IMR-90 (cell line): ENCODE measurements at regions not wholly inside any gene's neighbourhood (a gene's known extent, or its start where the extent isn't known, plus 50 kb on each side); places are given as distances from the start of the nearest gene placed in this dataset.

Experiments
- BHLHE40 ChIP-seq: fragments of 150-350 bp; IDR thresholded peaks from 2 replicates; pipeline ENCODE4 v1.6.1; 2016; ENCODE audit warnings: mild to moderate bottlenecking, low read depth, low read length
- CEBPB ChIP-seq: IDR thresholded peaks from 2 replicates; pipeline ENCODE4 v1.6.1; 2012; ENCODE audit warnings: low read depth, low read length, improper control_type of control experiment
- CTCF ChIP-seq: conservative IDR thresholded peaks from 2 replicates; pipeline ENCODE4 v1.5.1; 2012; ENCODE audit warnings: mild to moderate bottlenecking, low read depth, low read length, improper control_type of control experiment
- ELK1 ChIP-seq: fragments of 150-350 bp; IDR thresholded peaks from 2 replicates; pipeline ENCODE4 v1.6.1; 2016; ENCODE audit warnings: low read depth, mild to moderate bottlenecking, low read length, moderate library complexity, borderline replicate concordance
- MAFK ChIP-seq: IDR thresholded peaks from 2 replicates; pipeline ENCODE4 v1.6.1; 2012; ENCODE audit warnings: low read depth, low read length, improper control_type of control experiment
- MAZ ChIP-seq: IDR thresholded peaks from 2 replicates; pipeline ENCODE4 v1.6.1; 2012; ENCODE audit warnings: low read depth, mild to moderate bottlenecking, low read length, improper control_type of control experiment, moderate library complexity, borderline replicate concordance
- MXI1 ChIP-seq: IDR thresholded peaks from 2 replicates; pipeline ENCODE4 v1.6.1; 2012; ENCODE audit warnings: low read depth, mild to moderate bottlenecking, low read length, moderate library complexity, borderline replicate concordance
- NFE2L2 ChIP-seq: fragments of 150-350 bp; IDR thresholded peaks from 2 replicates; pipeline ENCODE4 v1.6.1; 2016; ENCODE audit warnings: low read depth, mild to moderate bottlenecking, low read length
- POLR2A ChIP-seq: IDR thresholded peaks from 2 replicates; pipeline ENCODE4 v1.6.1; 2012; ENCODE audit warnings: mild to moderate bottlenecking, low read depth, low read length
- RAD21 ChIP-seq: IDR thresholded peaks from 2 replicates; pipeline ENCODE4 v1.6.1; 2012; ENCODE audit warnings: low read length, improper control_type of control experiment
- RCOR1 ChIP-seq: IDR thresholded peaks from 2 replicates; pipeline ENCODE4 v1.6.1; 2012; ENCODE audit warnings: mild to moderate bottlenecking, low read length, improper control_type of control experiment; ENCODE audit not compliant: insufficient replicate concordance
- RFX5 ChIP-seq: IDR thresholded peaks from 2 replicates; pipeline ENCODE4 v1.8.0; 2012; ENCODE audit warnings: low read depth, mild to moderate bottlenecking, low read length, moderate library complexity
- SMC3 ChIP-seq: fragments of 150-350 bp; IDR thresholded peaks from 2 replicates; pipeline ENCODE4 v1.6.1; 2016; ENCODE audit warnings: low read depth, mild to moderate bottlenecking, antibody characterized with exemption, low read length, moderate library complexity
- USF2 ChIP-seq: fragments of 150-350 bp; IDR thresholded peaks from 2 replicates; pipeline ENCODE4 v1.6.1; 2017; ENCODE audit warnings: mild to moderate bottlenecking, antibody characterized with exemption, low read length, low read depth

GRCh38 chr16:86018941-86019340, 120.0 kb downstream of the IRF8 start:
- TF ChIP-seq MXI1, result no peak
- TF ChIP-seq CTCF, result no peak
- no peak for TF ChIP-seq RAD21
- TF ChIP-seq RCOR1, result no peak
- TF ChIP-seq POLR2A, result no peak
- TF ChIP-seq NFE2L2, result no peak
- TF ChIP-seq RFX5, result no peak
- no peak for TF ChIP-seq SMC3
- no peak for TF ChIP-seq MAFK
- TF ChIP-seq MAZ, result no peak
- TF ChIP-seq USF2, result no peak
- no peak for TF ChIP-seq BHLHE40
- TF ChIP-seq CEBPB, result no peak
- no peak for TF ChIP-seq ELK1
